Gastroesophageal sphincter (tissue), 4 donors: ENCODE measurements at regions not wholly inside any gene's neighbourhood (a gene's known extent, or its start where the extent isn't known, plus 50 kb on each side); places are given as distances from the start of the nearest gene placed in this dataset.

Experiments used
- ATAC-seq: fragments of 150-250 bp; one replicate; pipeline ENCODE4 v1.9.1; 2016; ENCODE audit warnings: mild to moderate bottlenecking, moderate library complexity
- H3K27ac ChIP-seq, 4 donors: fragments of 200-600 bp; sonication (generic) in 3 of 4; 1 replicate in 3 of 4; 2 replicates in 1 of 4; pipeline ENCODE4 v1.5.1; 2016 to 2019
- H3K27me3 ChIP-seq: fragments of 200-600 bp; sonication (generic); one replicate; pipeline ENCODE4 v1.5.1; 2019
- H3K36me3 ChIP-seq, 2 donors: fragments of 200-600 bp; sonication (generic); one replicate each; pipeline ENCODE4 v1.5.1; 2019; ENCODE audit warnings: control low read depth in 1 of 2
- H3K4me1 ChIP-seq, 3 donors: fragments of 200-600 bp; sonication (generic); 1 replicate in 2 of 3; 2 replicates in 1 of 3; pipeline ENCODE4 v1.5.1; 2016 to 2019; ENCODE audit warnings: control low read depth in 2 of 3
- H3K4me3 ChIP-seq, 2 donors: fragments of 200-600 bp; sonication (generic); one replicate each; pipeline ENCODE4 v1.5.1; 2019; ENCODE audit warnings: mild to moderate bottlenecking in 1 of 2, moderate library complexity in 1 of 2
- H3K9me3 ChIP-seq, 3 donors: fragments of 200-600 bp; sonication (generic); one replicate each; pipeline ENCODE4 v1.5.1; 2017 to 2019; ENCODE audit warnings: control low read depth in 2 of 3
- EP300 ChIP-seq: sonication (generic); formaldehyde crosslinking; IDR thresholded peaks from one replicate; pipeline ENCODE4 v1.6.1; 2017; ENCODE audit warnings: antibody characterized with exemption, mild to moderate bottlenecking
- POLR2A ChIP-seq, 2 donors: fragments of 450-650 bp; IDR thresholded peaks; one replicate each; pipeline ENCODE4 v1.6.1; 2017; ENCODE audit warnings: antibody characterized with exemption in 2 of 2, mild to moderate bottlenecking in 2 of 2, moderate library complexity in 1 of 2
- POLR2AphosphoS5 ChIP-seq: sonication (generic); formaldehyde crosslinking; IDR thresholded peaks from one replicate; pipeline ENCODE4 v1.6.1; 2017; ENCODE audit warnings: antibody characterized with exemption
- WGBS, 2 donors: methylation state at CpG; one replicate each; pipeline ENCODE4 v1.1.5; 2018; ENCODE audit warnings: low coverage in 1 of 2; 5-methylcytosine and 5-hydroxymethylcytosine counted together
- TF ChIP-seq, protein P1 (sequence below), 4 experiments: fragments of 200-600 bp in 2 of 4; fragments of 450-650 bp in 2 of 4; sonication (generic) in 1 of 4; IDR thresholded peaks; one replicate each; pipeline ENCODE4 v1.5.1; 2017 to 2019; ENCODE audit warnings: antibody characterized with exemption in 4 of 4, mild to moderate bottlenecking in 2 of 4, moderate library complexity in 2 of 4

DNA sequence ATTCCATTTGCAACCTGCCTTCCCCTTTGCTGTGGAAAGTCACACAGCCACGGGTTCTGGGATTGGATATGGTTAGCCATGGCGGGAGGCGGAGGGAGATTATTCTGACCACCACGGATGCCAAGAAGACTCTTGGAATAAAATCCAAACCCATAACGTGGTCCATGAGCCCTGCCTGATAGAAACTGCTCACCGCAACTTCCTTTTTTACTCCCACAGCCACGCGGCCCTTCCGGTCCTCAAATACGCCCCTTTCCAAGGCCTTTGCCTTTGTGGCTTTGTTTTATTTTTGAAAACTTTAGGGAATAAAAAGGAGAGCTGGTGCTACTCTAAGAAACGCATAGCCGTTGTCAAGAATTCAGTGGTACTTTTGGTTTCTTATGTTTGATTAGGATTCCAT, 602.5 kb upstream of the CDH4 start:
- no peak overlapping the region for H3K4me3 ChIP-seq
- H3K4me1 ChIP-seq, result peaks cover 0 to 9% (median 0%) of the 10 kb centered on the region in 3 donors
- H3K27ac ChIP-seq, result no peak overlapping the region
- no peaks in the 10 kb centered on the region for H3K27me3 ChIP-seq
- TF ChIP-seq EP300, result no peak
- TF ChIP-seq POLR2AphosphoS5, result no peak
- no peak for TF ChIP-seq POLR2A (IDR thresholded peaks at IDR 0.05)
- TF ChIP-seq, protein P1, sequence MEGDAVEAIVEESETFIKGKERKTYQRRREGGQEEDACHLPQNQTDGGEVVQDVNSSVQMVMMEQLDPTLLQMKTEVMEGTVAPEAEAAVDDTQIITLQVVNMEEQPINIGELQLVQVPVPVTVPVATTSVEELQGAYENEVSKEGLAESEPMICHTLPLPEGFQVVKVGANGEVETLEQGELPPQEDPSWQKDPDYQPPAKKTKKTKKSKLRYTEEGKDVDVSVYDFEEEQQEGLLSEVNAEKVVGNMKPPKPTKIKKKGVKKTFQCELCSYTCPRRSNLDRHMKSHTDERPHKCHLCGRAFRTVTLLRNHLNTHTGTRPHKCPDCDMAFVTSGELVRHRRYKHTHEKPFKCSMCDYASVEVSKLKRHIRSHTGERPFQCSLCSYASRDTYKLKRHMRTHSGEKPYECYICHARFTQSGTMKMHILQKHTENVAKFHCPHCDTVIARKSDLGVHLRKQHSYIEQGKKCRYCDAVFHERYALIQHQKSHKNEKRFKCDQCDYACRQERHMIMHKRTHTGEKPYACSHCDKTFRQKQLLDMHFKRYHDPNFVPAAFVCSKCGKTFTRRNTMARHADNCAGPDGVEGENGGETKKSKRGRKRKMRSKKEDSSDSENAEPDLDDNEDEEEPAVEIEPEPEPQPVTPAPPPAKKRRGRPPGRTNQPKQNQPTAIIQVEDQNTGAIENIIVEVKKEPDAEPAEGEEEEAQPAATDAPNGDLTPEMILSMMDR (IDR thresholded peaks at IDR 0.05), result no peak
- no peaks in the 10 kb centered on the region for H3K36me3 ChIP-seq
- WGBS, 2 donors, result 78 to 87% methylated on average over 3 to 11 of the region's 12 CpGs
- H3K9me3 ChIP-seq, result peaks cover 0 to 6% (median 0%) of the 10 kb centered on the region in 3 donors
- no peak for ATAC-seq

DNA sequence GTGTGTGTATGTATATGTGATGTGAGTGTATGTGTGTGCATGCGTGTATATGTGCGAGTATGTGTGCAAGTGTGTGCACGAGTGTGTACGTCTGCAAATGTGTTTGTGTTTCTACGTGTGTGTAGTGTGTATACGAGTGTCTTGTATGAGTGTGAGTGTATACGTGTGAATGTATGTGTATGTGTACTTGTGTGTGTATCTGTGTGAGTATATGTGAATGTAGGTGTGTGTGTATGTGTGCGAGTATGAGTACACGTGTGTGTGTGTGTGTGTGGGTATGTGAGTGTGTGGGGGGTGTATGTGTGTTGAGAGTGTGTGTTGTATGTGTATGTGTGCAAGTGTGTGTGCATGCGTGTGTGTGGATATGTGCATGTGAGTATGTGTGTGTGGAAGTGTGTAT, 602.0 kb upstream of the CDH4 start:
- TF ChIP-seq POLR2A (IDR thresholded peaks at IDR 0.05) (no peak), POLR2AphosphoS5 (no peak)
- TF ChIP-seq, protein P1 (IDR thresholded peaks at IDR 0.05), result no peak
- H3K9me3 ChIP-seq, result peaks cover 0 to 11% (median 0%) of the 10 kb centered on the region in 3 donors
- H3K27ac ChIP-seq, result no peak overlapping the region
- no peak for ATAC-seq
- H3K36me3 ChIP-seq, result no peaks in the 10 kb centered on the region
- H3K27me3 ChIP-seq, result no peaks in the 10 kb centered on the region
- H3K4me3 ChIP-seq, result no peak overlapping the region
- H3K4me1 ChIP-seq, result peaks cover 0 to 9% (median 0%) of the 10 kb centered on the region in 3 donors
- 95 to 98% methylated on average over 9 to 10 of the region's 10 CpGs for WGBS, 2 donors

DNA sequence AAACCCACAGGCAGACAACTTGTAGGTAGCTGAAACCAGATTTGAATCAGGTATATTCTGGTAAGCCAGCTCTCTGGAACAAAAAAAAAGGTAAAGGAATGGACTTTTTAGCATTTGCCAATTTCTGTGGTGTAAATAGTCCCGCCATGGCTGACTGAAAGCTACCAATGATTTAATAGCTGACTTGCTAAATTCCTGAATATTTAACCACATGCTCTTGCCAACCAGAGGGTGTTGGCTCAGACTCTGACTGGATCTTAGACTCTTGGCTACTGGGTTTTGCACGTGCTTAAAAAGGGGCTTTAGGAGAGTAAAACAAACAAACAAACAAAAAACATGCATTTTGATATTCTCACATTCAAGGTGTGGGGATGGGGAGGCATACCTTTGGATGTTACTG, 600.0 kb upstream of the CDH4 start:
- H3K9me3 ChIP-seq, result peaks cover 0 to 7% (median 0%) of the 10 kb centered on the region in 3 donors
- H3K4me3 ChIP-seq, result no peak overlapping the region
- H3K27me3 ChIP-seq, result no peaks in the 10 kb centered on the region
- WGBS, 2 donors, result 43 to 67% methylated on average over 1 to 2 of the region's 2 CpGs
- H3K4me1 ChIP-seq, result peaks cover 0 to 9% (median 0%) of the 10 kb centered on the region in 3 donors
- no peak overlapping the region for H3K27ac ChIP-seq
- no peak for TF ChIP-seq POLR2AphosphoS5
- TF ChIP-seq EP300, result no peak
- TF ChIP-seq, protein P1 (IDR thresholded peaks at IDR 0.05), result no peak
- TF ChIP-seq POLR2A (IDR thresholded peaks at IDR 0.05), result no peak
- H3K36me3 ChIP-seq, result no peaks in the 10 kb centered on the region
- ATAC-seq, result no peak

DNA sequence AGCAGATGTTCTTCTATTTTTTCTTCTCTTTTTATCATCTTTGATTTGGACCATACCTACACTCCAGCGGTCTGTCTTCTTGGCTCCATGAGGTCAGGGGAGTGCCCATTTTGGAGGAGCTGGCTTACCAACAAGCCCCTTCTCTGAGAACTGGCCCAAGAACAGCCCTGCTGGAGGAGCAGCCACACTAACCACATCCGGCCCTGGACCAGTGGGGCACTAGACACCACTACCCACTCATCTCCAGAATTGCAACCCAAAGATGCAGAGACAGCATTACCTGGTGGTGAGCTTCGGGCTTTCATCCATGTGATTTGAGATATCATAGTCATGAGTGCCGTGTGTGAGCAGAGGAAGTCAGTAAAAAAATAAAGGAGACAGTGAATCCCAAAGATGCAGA, 599.4 kb upstream of the CDH4 start:
- H3K4me3 ChIP-seq, result no peak overlapping the region
- H3K27ac ChIP-seq, result no peak overlapping the region
- peaks cover 0 to 9% (median 0%) of the 10 kb centered on the region in 3 donors for H3K4me1 ChIP-seq
- peaks cover 0 to 7% (median 0%) of the 10 kb centered on the region in 3 donors for H3K9me3 ChIP-seq
- no peak for TF ChIP-seq POLR2AphosphoS5
- TF ChIP-seq, protein P1 (IDR thresholded peaks at IDR 0.05), result no peak
- TF ChIP-seq EP300, result no peak
- no peak for TF ChIP-seq POLR2A (IDR thresholded peaks at IDR 0.05)
- no peak for ATAC-seq
- H3K36me3 ChIP-seq, result no peaks in the 10 kb centered on the region
- 81% methylated on average over 3 of the region's 4 CpGs; no CpG with 5 or more reads in 1 of the 2 donors for WGBS, 2 donors
- no peaks in the 10 kb centered on the region for H3K27me3 ChIP-seq

DNA sequence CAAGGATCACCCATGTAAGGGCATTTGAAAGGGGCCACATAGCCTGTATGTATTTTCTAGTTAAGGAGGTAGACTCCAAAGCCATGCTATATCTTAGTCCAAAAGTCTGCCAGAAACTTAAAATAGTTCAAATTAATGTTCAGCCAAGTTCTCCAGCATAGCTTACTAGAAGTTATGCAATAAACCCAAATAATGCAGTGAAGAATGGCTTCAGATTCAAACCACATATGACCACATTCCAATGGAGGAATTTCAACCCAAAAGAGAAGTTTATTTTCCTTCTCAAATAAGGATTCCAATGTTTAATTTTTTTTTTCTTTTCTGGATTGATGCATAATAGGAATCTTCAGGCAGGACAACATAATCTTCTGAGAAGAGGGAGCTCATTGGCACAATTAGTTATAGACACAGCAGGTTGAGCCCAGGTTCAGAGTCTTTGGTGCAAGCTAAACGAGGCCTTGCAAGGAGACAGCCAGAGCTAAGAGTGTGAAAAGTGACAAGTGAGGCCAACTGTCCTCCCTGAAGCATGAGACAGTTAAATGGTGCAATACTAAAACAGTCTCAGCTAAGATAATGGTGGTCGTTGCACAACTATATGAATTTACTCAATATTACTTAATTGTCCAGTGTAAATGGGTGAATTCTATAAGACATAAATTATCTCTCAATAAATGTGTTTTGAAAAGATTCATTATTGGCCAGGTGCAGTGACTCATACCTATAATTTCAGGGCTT, 598.8 kb upstream of the CDH4 start:
- Histone ChIP-seq H3K27ac (no peak overlapping the region), H3K36me3 (no peaks in the 10 kb centered on the region), H3K27me3 (peaks cover 4% of the 10 kb centered on the region), H3K4me1 (peaks cover 0 to 9% (median 0%) of the 10 kb centered on the region in 3 donors), H3K9me3 (peaks cover 0 to 7% (median 0%) of the 10 kb centered on the region in 3 donors), H3K4me3 (no peak overlapping the region)
- 34 to 44% methylated on average over 2 of the region's 2 CpGs for WGBS, 2 donors
- no peak for TF ChIP-seq POLR2A (IDR thresholded peaks at IDR 0.05)
- TF ChIP-seq, protein P1 (IDR thresholded peaks at IDR 0.05), result no peak
- TF ChIP-seq POLR2AphosphoS5, result peak; percentile 7
- TF ChIP-seq EP300, result no peak
- no peak for ATAC-seq
